PFSK-1 (cell line): ENCODE measurements at regions not wholly inside any gene's neighbourhood (a gene's known extent, or its start where the extent isn't known, plus 50 kb on each side); places are given as distances from the start of the nearest gene placed in this dataset.

Source experiments
- FOXP2 ChIP-seq: optimal IDR thresholded peaks from 2 replicates; pipeline ENCODE3; 2011; ENCODE audit warnings: borderline replicate concordance, control low read depth, inconsistent platforms; ENCODE audit not compliant: insufficient read depth; ENCODE audit errors: extremely low read length, extremely low read depth
- POLR2AphosphoS5 ChIP-seq: IDR thresholded peaks from 2 replicates; pipeline ENCODE4 v1.6.1; 2012; ENCODE audit warnings: low read depth, mild to moderate bottlenecking, control low read depth, low read length, moderate library complexity
- REST ChIP-seq, 2 experiments: IDR thresholded peaks; 2 replicates each; pipeline versions ENCODE4 v1.6.1 to v1.8.0; 2011 to 2012; ENCODE audit warnings: low read depth in 2 of 2, low read length in 2 of 2, control low read depth in 1 of 2, inconsistent platforms in 1 of 2, mild to moderate bottlenecking in 1 of 2, moderate library complexity in 1 of 2; ENCODE audit not compliant: insufficient read depth in 1 of 2
- SIN3A ChIP-seq: IDR thresholded peaks from 2 replicates; pipeline ENCODE4 v1.6.1; 2012; ENCODE audit warnings: mild to moderate bottlenecking, low read length, moderate library complexity, borderline replicate concordance; ENCODE audit not compliant: insufficient read depth
- TAF1 ChIP-seq: IDR thresholded peaks from 2 replicates; pipeline ENCODE4 v1.6.1; 2012; ENCODE audit warnings: low read length, control low read depth, borderline replicate concordance; ENCODE audit not compliant: insufficient read depth

DNA sequence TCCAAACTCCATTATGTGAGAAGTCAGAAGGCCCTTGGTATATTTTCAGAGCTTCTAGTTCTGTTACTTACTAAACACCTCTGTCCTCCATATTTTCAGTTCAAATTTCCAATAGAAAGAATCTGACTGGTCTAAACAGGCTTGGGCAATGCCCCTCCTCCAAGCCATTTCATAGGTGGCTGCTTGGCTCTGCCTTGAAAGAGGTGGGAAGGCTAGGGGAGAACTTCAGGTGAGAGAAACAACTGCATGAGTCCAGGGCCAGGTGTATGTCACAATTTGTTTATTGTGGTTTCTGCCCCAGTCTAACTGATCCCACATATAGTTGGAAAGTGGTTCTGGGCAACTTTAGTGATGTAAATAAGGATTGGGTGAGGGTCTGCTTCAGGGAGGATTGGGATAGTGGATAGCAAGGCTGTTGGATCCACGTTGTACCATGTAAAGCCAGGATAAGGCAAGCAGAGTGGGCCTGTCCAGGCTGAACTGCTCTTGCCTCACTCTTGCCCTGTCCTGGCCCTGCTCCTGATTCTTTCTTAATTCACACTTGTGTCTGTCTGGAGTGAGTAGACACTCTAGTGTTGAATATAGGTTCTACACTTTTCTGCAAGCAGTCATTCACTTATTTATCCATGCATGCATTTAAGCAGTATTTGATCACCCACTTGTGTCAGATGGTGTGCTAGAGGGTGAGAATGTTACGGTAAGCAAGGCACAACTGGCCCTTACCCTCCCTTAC, 67.5 kb upstream of the COMTD1 start:
- TF ChIP-seq TAF1 (no peak), SIN3A (no peak), POLR2AphosphoS5 (no peak), FOXP2 (no peak), REST (IDR thresholded peaks at IDR 0.05; ENCODE audit: insufficient read depth in 1 of 2, low read depth in 2 of 2, low read length in 2 of 2) (no peak)

- TF ChIP-seq TAF1 (no peak), FOXP2 (no peak), SIN3A (no peak), REST (IDR thresholded peaks at IDR 0.05; ENCODE audit: insufficient read depth in 1 of 2, low read depth in 2 of 2, low read length in 2 of 2) (no peak), POLR2AphosphoS5 (no peak)
These were observed 66.3 kb upstream of the COMTD1 start for GRCh38 chr10:75302029-75302428.

GRCh38 chr10:75297021-75297599, 61.4 kb upstream of the COMTD1 start:
- no peak for TF ChIP-seq FOXP2
- no peak for TF ChIP-seq TAF1
- no peak for TF ChIP-seq SIN3A
- TF ChIP-seq POLR2AphosphoS5: no peak
- no peak for TF ChIP-seq REST (IDR thresholded peaks at IDR 0.05; ENCODE audit: insufficient read depth in 1 of 2, low read depth in 2 of 2, low read length in 2 of 2)

DNA sequence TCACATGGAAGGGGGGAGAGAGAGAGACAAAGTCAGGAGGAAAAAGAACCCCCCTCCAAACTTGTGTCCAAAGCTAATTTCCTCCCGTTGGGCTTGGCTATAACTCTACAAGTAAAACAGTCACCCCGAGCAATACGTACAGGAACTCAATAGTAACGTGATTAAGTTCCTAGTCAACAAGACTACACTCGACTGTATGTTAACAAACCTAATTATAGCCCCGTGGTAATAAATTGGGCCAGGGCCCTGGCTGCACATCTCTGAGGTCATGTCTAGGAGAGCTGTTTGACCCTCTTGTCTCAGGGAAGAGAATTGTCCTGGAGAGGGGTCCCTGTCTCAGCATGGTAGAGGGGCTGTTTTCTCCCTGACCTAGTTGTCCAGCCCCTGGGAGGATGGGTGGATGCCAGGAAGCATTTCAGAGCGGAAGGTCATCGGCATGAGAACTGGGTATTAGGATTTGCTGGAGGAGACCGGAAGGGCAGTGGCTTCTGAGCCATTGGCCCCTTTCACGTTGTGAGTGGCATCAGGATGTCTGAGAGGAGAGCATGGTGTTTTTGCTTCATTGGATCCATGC, 60.2 kb upstream of the COMTD1 start:
- TF ChIP-seq TAF1 (no peak), POLR2AphosphoS5 (no peak), SIN3A (no peak), REST (IDR thresholded peaks at IDR 0.05; ENCODE audit: insufficient read depth in 1 of 2, low read depth in 2 of 2, low read length in 2 of 2) (no peak), FOXP2 (no peak)
